Effector CD8-positive, alpha-beta T cell (primary cell): ENCODE measurements at regions not wholly inside any gene's neighbourhood (a gene's known extent, or its start where the extent isn't known, plus 50 kb on each side); places are given as distances from the start of the nearest gene placed in this dataset.

Experiments used
- DNase-seq: peaks from one replicate; lab custom pipeline; 2025; lab: John Stamatoyannopoulos, UW

- DNase-seq, result no peak
Measured at GRCh38 chr10:128873411-128874054, 593.5 kb upstream of the MGMT start.

- DNase-seq, result no peak
Measured at GRCh38 chr10:128874331-128874730, 592.7 kb upstream of the MGMT start.

DNA sequence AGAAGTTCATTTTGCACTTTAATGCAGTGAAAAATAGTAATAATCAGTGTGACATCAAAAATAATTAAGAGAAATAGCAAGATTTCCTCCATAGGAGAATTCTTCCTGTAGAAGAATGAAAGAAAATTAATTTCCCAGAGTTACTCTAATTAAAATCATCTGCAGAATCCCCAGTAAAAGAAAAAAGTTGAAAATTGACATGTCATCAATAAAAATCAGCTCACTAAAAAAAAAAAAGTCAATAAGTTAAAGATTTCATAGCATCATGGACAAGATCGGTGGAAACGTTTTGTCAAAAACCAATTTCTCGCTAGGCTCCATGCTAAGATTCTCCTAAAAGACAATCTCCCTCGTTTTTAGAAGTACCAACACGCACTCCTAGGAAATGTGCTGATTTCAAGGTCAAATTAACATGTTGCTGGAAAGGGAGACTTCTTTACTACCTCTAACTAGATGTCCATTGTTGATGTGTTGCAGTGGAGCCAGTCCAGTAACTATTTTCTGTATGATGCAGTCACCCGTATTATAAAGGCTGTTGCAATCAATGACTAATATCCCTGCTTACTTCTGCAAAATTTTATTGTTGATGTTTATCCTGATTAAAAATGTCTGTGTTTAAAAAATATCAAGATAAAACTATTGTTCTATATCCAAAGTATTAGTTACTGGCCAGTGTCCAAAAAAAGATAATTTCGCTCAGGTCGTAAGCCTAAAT, 591.9 kb upstream of the MGMT start:
- DNase-seq, result no peak

DNA sequence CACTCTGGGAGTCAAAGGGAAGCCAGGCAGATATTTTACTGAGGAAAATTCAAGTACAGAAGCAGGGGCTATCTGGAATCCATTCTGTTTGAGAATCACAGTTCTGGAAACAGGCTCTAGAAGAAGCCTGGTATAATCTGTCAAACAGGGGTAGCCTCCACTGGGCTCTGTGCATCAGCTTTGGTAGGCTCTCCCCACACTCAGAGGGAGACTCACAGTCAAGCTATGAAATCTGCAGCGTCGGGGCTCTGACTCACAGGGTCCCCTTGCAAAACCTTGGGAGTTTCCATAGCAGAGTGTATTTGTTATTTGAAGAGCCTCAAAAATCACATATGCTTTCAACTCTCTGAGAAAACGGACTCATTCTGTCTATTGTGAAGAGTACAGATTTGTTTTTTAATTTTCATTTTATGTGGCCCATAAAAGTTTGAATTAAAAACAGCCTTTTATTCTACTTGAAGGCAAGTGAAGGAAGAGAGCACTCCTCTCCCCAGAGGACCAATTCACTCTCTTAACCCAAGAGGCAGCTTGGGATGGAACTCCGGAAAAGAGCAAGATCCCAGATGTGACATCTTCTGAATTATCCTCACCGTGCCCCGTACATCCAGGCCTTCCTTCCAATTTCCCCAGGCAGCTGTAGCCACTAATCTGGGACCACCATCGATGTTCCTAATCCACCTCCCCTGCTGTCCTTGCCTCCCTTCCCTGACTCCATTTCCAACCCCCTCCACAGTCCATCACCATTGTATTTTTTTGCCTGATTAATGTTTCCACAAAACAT, 590.9 kb upstream of the MGMT start:
- no peak for DNase-seq

- no peak for DNase-seq
Measured at GRCh38 chr10:128877141-128877540, 589.9 kb upstream of the MGMT start.

DNA sequence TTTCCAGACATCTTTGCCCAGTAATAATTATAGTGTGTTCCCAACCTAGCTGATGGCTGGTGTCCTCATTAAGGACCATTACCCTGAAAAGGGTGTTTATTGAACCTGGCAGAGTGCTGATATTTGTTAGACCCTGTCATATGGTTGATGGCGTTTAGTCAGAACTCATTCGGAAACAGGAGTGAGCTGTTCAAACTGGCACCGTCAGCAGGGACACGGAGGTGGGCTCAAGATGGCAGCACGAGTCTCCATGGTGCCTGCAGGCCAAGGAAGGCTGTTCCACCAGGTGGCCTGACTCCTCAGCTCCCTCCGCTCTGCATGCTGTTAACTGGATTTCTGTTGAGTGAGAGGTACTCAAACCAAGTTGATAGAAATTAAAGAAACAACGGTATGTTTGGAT, 589.1 kb upstream of the MGMT start:
- DNase-seq, result no peak

DNA sequence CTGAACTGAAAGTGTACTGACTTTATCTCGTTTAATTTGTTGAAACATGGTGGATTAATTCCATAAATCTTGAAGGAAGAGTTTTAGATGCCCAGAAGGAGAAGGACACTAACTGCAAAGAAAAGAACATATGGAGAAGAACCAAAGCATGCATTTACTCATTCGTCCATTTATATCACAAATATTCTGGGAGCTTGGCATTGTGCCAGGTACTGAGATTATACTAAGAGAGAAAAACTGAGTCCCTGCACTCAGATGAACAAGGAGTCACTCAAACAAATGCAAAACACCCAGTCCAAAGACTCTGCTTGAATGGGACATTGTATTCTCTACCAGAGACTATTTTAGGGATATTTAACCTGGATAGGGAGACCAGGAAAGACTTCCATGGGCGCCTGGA, 588.0 kb upstream of the MGMT start:
- DNase-seq, result no peak

- DNase-seq, result no peak
Measured at GRCh38 chr10:128879441-128880140, 587.5 kb upstream of the MGMT start.

DNA sequence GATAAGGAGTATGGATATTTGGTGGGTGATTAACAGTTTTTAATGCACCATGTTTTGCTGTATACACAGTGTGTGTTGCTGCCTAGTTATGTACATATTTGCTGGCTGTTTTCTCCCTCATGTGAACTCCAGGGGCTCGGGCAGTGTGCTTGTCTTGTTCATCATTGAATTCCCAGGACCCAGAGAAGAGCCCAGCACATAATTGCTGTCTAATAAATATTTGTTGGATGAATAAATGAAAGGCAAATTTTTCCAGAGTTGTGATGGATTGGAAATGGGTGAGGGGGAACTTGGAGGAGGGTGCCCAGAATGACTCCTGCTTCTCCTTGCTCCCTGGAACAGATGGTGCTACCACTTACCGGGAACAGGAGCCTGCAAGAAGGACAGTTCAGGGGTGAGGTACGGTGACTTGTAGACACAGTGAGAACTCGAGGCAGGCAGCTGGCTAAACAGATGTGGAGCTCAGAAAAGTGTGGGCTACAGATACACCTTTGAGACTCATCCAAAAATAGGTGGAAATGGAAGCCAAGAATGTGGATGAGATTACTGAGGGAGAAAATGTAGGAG, 586.8 kb upstream of the MGMT start:
- no peak for DNase-seq

GRCh38 chr10:128881086-128881485, 586.0 kb upstream of the MGMT start:
- no peak for DNase-seq

DNA sequence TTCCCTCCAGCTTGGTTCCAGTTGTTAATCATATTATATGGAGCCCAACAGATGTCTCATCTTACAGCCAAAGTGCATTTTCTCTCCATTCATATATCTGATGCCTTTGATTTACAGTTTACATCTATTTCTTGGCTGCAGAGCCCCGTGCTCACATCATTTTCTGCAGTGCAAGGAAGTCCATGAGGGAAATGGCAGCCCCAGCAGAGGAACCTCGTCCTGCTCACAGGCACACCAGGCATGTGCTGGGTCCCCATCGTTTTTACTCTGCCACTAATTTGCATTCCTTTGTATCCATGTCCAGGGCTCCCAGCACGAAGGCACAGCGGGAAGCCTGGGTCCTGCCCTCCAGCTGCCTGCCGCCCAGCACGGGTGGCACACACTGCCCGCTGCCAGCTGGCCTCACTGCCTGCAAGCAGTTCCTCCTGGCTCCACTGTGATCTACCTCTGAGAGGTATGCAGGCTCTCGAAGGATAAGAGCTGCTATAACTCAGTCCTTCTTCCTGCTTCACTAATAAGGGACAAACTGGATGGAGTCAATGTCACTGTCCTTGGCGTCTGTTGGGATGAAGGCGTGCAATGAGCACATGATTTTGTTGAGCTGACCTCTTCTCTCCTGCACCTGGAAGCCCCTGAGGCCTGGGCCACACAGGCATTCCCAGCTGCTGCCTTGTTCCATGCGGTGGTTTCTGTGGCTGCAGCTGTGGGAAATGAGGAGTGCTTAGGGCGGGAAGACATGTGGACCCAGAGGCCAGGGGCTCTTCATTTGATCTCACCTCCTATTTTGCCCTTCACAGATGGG, 583.6 kb upstream of the MGMT start:
- DNase-seq, result no peak

DNA sequence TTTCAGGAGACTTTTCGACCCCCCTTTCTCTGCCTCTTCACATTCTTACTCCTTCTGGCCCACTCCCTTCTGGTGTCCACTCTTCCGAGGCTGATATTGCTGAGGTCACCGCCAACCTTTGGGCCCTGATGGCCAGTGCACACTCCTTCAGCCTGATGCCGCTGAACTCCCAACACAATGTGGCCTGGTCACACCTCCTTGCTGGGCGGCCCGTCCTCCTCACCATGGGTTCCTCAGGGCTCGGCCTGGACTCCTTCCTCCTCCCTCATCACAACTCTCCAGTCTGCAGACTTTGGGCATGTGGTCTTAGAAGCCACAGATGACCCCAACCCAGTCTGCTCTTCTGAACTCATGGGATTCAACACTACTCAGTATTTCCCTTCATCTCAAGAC, 583.0 kb upstream of the MGMT start:
- no peak for DNase-seq

- DNase-seq, result no peak
Measured at GRCh38 chr10:128884496-128885072, 582.5 kb upstream of the MGMT start.

DNA sequence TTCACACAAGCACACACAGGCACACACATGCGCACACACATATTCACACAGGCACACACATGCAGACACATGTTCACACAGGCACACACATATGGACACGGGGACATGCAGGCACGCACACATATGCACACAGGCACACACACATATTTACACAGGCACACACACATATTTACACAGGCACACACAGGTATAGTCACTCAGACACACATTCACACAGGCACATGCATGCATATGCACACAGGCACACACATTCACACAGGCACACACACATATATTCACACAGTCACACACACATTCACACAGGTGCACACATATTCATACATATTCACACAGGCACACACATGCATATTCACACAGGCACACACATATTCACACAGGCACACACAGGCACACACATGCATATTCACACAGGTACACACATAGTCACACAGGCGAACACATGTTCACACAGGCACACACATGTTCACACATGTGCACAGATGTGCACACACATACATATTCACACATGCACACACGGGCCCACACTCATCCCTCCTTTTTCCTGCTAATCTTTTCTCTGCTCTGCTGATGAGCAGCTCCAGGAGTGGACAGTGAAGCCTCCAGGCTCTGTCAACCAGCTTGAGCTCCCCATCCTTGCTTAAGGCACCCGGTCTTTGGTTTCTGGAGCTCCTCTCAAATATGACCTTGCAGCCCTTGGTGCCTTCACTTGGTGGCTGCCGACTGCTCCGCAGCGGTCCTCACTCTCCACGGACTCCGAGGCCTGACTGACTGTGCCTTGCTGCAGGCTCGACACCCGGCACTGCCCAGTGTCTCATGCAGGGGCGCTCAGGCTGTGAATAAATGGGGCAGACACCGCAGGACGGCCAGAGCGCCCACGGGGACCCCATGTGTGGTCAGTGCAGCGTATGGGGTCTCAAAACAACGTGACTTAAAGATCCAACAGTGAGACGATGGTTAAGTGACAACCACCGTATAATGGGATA, 581.2 kb upstream of the MGMT start:
- no peak for DNase-seq

DNA sequence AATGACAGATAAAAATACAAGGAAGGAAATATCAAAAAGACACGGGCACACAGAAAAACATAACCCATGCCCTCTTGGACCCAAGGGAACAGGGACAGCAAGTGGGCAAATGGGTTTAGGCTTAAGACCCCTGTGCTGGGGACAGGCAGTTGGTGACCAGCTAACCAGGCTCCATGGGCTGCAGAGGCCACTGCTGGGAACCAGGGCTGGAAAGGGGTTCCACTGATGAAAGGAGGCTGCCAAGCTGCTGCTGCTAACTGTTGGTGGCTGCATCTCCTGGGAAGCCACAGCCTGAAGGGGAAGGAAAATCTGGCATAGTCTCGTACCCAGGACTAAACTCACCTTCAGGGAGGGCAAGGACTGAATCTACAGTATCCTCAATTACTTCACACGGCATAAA, 579.2 kb upstream of the MGMT start:
- DNase-seq, result no peak

DNA sequence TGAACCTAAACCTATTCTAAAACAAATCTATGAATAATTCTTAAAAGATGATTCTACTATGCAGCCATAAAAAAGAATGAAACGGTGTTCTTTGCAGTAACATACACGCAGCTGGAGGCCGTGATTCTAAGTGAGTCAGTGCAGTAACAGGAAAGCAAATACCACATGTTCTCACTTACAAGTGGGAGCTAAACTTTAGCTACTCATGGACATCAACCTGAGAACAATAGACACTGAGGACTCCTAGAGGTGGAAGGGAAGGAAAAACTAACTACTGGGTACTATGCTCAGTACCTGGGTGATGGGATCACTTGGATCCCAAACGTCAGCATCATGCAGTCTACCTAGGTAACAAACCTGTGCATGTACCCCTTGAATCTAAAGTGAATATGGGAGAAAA, 575.0 kb upstream of the MGMT start:
- DNase-seq, result no peak

GRCh38 chr10:128894641-128895040, 572.4 kb upstream of the MGMT start:
- no peak for DNase-seq

GRCh38 chr10:128895473-128895872, 571.6 kb upstream of the MGMT start:
- DNase-seq, result no peak

- no peak for DNase-seq
Measured at GRCh38 chr10:128896116-128896795, 570.8 kb upstream of the MGMT start.
